ENCODE measurements at regions not wholly inside any gene's neighbourhood (a gene's known extent, or its start where the extent isn't known, plus 50 kb on each side); places are given as distances from the start of the nearest gene placed in this dataset.
A peak's percentile ranks its signal among the peaks of the same experiment; 100 is the strongest.
"Not testable (repeated sequence)": the region's sequence is repeated elsewhere in the genome, so short reads cannot be mapped to it uniquely, and the experiment has no call there.

DNA sequence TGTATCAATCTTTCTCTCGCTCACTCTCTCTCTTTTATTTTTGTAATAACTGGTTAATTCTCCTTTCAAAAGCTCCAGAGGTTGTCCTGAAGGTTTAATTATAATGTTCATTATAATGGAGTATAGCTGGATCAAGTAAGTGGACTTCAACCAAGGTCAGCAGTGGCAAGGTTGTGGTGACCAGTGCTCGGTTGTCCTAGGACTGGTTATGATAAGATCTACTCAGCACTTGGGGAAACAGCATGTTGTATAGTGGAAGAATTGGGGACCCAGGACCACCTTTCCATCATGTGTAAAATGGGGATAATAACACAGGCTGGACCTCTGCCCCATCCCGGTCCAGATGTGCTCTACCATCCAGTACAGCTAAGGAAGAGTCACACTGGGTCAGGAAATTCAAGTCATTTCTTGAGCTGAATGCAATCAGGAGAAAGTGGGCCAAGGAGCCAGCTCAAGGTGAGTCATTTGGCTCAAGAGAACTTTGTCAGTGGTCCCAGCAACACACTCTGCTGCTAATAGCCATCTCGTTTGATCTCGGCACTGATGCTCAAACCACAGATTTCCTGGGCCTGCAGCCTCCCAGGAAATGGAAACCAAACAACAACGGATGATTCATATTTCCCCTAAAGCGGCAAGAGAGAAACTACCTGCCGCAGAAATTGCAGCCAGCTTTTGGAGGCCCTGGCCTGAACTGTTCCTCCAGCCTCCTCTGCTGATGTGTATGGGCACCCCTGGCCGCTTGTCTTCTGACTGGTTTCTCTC is 123.6 kb upstream of the RBPJ start:
- H3K27ac Mint-ChIP-seq = peak overlapping the region; percentile 59 to 97 (median 83)
- CTCF ChIA-PET = interaction anchor here (0.7 to 1.2 kb wide), 3 partner anchors 63 to 128 kb away, joined by 3 read pairs; no protein-coding TSS in a partner anchor
- peaks cover 40% of the 10 kb centered on the region for H3K4me1 ChIP-seq (ENCODE audit: insufficient read depth, low read length)
- peak overlapping the region; percentile 8 to 87 (median 70) for H3K4me3 Mint-ChIP-seq
- no peaks in the 10 kb centered on the region for H3K27me3 Mint-ChIP-seq
- H3K4me3 ChIP-seq (ENCODE audit: low read length) = peak overlapping the region; percentile 26
- no peaks in the 10 kb centered on the region for H3K36me3 ChIP-seq (ENCODE audit: insufficient read depth, low read length)
- no peak overlapping the region for H3K27ac ChIP-seq (ENCODE audit: low read depth, low read length)
- no peaks in the 10 kb centered on the region for H3K9me3 Mint-ChIP-seq
- H3K9me3 ChIP-seq (ENCODE audit: low read length) = no peaks in the 10 kb centered on the region
- peak; percentile 6 to 80 (median 56) for DNase-seq
- peaks cover 52 to 86% (median 77%) of the 10 kb centered on the region in 3 donors for H3K4me1 Mint-ChIP-seq
- H3K27me3 ChIP-seq (ENCODE audit: insufficient read depth, low read length, poor library complexity, severe bottlenecking) = no peaks in the 10 kb centered on the region
- H3K36me3 Mint-ChIP-seq = no peaks in the 10 kb centered on the region
- POLR2A ChIA-PET = interaction anchor here (1.0 to 1.3 kb wide), 2 partner anchors 122 to 123 kb away, joined by 3 to 4 read pairs; no protein-coding TSS in a partner anchor

DNA sequence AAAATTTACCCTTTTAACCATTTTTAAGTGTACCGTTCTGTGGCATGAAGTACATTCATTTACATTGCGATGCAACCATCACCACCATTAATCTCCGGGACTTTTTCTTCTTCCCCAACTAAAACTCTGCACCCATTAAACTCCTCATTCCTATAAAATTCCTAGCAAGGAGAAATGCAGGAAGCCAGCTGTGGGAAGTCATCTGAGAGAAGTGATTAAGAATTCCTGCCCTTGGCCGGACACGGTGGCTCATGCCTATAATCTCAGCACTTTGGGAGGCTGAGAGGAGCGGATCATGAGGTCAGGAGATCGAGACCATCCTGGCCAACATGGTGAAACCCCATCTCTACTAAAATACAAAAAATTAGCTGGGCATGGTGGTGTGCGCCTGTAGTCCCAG is 121.9 kb upstream of the RBPJ start:
- H3K36me3 Mint-ChIP-seq; H3K9me3 Mint-ChIP-seq; H3K27me3 ChIP-seq (ENCODE audit: insufficient read depth, low read length, poor library complexity, severe bottlenecking); H3K27me3 Mint-ChIP-seq; POLR2A ChIA-PET; H3K4me3 ChIP-seq (ENCODE audit: low read length); DNase-seq; H3K36me3 ChIP-seq (ENCODE audit: insufficient read depth, low read length); H3K27ac ChIP-seq (ENCODE audit: low read depth, low read length); H3K9me3 ChIP-seq (ENCODE audit: low read length): not testable (repeated sequence)
- Mint-ChIP-seq H3K27ac (peak overlapping the region in 2 of 8 donors; percentile 34 to 38), H3K4me1 (peaks cover 63 to 84% (median 78%) of the 10 kb centered on the region in 3 donors), H3K4me3 (peak overlapping the region in 2 of 7 donors; percentile 13 to 21)
- CTCF ChIA-PET = interaction anchor here (1.0 kb wide), 1 partner anchor 39 kb away, joined by 3 read pairs; no protein-coding TSS in a partner anchor
- peaks cover 42% of the 10 kb centered on the region for H3K4me1 ChIP-seq (ENCODE audit: insufficient read depth, low read length)

DNA sequence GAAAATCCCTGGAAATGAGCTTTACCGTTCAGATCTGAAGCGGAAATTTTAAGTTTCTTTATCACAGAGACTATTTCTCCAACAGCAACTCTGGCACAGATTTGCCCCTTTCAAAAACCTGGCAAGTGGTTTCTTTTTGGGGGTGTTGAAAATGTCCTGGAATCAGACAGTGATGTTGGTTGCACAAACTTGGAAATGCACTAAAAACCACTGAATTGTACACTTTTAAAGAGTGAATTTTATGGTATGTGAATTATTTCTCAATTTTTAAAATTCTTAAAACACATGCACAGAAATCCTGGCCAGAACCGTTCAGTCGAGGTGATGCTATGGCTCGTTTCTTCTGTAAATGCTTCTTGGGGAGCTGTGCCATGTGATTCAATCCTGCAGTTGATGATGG is 121.2 kb upstream of the RBPJ start:
- Histone ChIP-seq H3K9me3 (ENCODE audit: low read length) (no peaks in the 10 kb centered on the region), H3K4me1 (ENCODE audit: insufficient read depth, low read length) (peaks cover 49% of the 10 kb centered on the region), H3K36me3 (ENCODE audit: insufficient read depth, low read length) (no peaks in the 10 kb centered on the region), H3K4me3 (ENCODE audit: low read length) (no peak overlapping the region), H3K27ac (ENCODE audit: low read depth, low read length) (no peak overlapping the region), H3K27me3 (ENCODE audit: insufficient read depth, low read length, poor library complexity, severe bottlenecking) (no peaks in the 10 kb centered on the region)
- POLR2A ChIA-PET = no interaction called here
- peak overlapping the region in 2 of 8 donors; percentile 38 to 53 for H3K27ac Mint-ChIP-seq
- CTCF ChIA-PET = interaction anchor here (1.0 kb wide), 1 partner anchor 38 kb away, joined by 3 read pairs; no protein-coding TSS in a partner anchor
- no peak overlapping the region for H3K4me3 Mint-ChIP-seq
- H3K9me3 Mint-ChIP-seq = no peaks in the 10 kb centered on the region
- peaks cover 66 to 84% (median 79%) of the 10 kb centered on the region in 3 donors for H3K4me1 Mint-ChIP-seq
- no peak for DNase-seq
- no peaks in the 10 kb centered on the region for H3K27me3 Mint-ChIP-seq
- no peaks in the 10 kb centered on the region for H3K36me3 Mint-ChIP-seq

DNA sequence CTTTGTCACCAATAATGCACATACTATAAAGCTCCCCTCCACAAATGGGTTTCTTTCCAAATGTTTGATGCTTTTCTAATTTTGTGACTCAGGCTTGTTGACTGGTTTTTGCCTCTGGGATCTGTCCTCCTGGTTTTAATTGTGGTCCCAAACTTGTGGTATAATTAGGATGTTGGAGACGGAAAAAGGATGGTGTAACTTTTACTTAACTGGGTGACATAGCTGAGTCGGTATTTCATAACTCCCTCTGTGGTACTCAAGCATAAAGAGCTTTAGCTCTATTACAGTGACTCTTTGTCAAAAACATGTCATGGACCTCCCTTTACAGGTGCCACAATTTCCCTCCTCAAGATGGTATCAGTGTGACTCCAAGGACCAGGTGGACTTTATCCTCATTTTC is 119.7 kb upstream of the RBPJ start:
- peaks cover 59 to 78% (median 71%) of the 10 kb centered on the region in 3 donors for H3K4me1 Mint-ChIP-seq
- CTCF ChIA-PET = interaction anchor here (1.5 kb wide), 1 partner anchor 118 kb away, joined by 4 read pairs; no protein-coding TSS in a partner anchor

DNA sequence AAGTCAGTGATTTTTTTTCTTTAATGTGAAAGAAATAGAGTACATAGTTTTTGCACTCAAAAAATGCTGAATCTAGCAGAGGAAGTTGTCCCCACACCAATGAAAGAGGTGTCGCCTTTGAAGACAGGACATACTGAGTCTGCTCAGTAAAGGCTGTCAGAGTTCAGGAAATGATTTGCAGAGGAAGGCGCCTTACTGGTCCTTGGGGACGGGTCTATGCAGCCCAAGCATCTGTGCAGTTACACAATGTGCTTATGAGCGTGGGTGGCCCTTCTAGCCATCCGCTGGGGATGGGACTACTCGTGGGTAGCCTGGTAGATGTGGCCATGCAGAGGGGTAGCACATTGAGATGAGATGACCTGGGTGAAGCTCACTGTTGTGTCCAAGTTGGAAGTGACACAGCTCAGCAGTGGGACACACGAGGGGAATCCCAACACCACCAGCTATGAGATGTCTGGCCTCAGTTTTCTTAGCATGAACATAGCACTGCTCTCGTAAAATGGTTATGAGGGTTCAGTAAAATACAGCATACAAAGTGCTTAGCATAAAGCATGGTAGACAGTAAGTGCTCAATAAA is 116.5 kb upstream of the RBPJ start:
- peaks cover 32 to 47% (median 41%) of the 10 kb centered on the region in 3 donors for H3K4me1 Mint-ChIP-seq
- H3K27me3 ChIP-seq (ENCODE audit: insufficient read depth, low read length, poor library complexity, severe bottlenecking) = no peaks in the 10 kb centered on the region
- H3K4me1 ChIP-seq (ENCODE audit: insufficient read depth, low read length) = peaks cover 19% of the 10 kb centered on the region
- H3K9me3 Mint-ChIP-seq = no peaks in the 10 kb centered on the region
- POLR2A ChIA-PET = interaction anchor here (1.1 kb wide), 1 partner anchor 116 kb away, joined by 4 read pairs; no protein-coding TSS in a partner anchor
- peak overlapping the region in 6 of 7 donors; percentile 20 to 72 (median 62) for H3K4me3 Mint-ChIP-seq
- DNase-seq = peak in 3 of 5 donors; percentile 17 to 50 (median 42)
- H3K27me3 Mint-ChIP-seq = no peaks in the 10 kb centered on the region
- no peaks in the 10 kb centered on the region for H3K36me3 Mint-ChIP-seq
- CTCF ChIA-PET = interaction anchor here (1.4 kb wide), 1 partner anchor 126 kb away, joined by 5 read pairs; no protein-coding TSS in a partner anchor
- H3K4me3 ChIP-seq (ENCODE audit: low read length) = peak overlapping the region; percentile 46
- H3K27ac Mint-ChIP-seq = peak overlapping the region; percentile 59 to 91 (median 85)
- no peak overlapping the region for H3K27ac ChIP-seq (ENCODE audit: low read depth, low read length)
- H3K9me3 ChIP-seq (ENCODE audit: low read length) = no peaks in the 10 kb centered on the region
- no peaks in the 10 kb centered on the region for H3K36me3 ChIP-seq (ENCODE audit: insufficient read depth, low read length)

More for the DNA sequence above, 119.7 kb upstream of the RBPJ start:
- H3K36me3 ChIP-seq (ENCODE audit: insufficient read depth, low read length) = no peaks in the 10 kb centered on the region
- H3K9me3 ChIP-seq (ENCODE audit: low read length) = no peaks in the 10 kb centered on the region
- no peak overlapping the region for H3K27ac ChIP-seq (ENCODE audit: low read depth, low read length)
- no peak overlapping the region for H3K4me3 ChIP-seq (ENCODE audit: low read length)
- Mint-ChIP-seq H3K4me3 (no peak overlapping the region), H3K36me3 (no peaks in the 10 kb centered on the region), H3K9me3 (no peaks in the 10 kb centered on the region), H3K27me3 (no peaks in the 10 kb centered on the region), H3K27ac (peak overlapping the region in 3 of 8 donors; percentile 18 to 30 (median 29))
- DNase-seq = no peak
- POLR2A ChIA-PET = no interaction called here
- no peaks in the 10 kb centered on the region for H3K27me3 ChIP-seq (ENCODE audit: insufficient read depth, low read length, poor library complexity, severe bottlenecking)
- H3K4me1 ChIP-seq (ENCODE audit: insufficient read depth, low read length) = peaks cover 48% of the 10 kb centered on the region

DNA sequence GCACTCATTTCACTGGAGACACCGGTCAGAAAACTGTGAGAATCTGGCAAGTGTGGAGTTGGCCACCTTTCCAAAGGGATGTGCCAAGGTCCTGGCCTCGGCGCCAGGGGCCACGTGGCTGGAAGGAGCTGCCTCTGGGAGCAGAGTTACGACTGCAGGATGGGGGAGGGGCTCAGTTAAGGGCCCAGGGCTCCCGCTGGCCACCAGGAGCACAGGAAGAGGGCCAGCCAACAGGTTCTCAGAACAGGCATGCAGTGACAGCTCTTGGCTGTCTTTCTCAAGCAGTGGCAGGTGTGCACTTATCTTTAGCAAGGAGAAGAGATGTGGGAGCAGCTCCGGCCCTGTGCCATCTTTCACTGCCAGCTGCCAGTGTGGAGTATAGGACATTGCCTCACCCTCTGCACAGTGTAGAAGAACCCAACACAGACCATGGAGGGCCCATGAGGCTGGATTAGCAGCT is 115.9 kb upstream of the RBPJ start:
- Mint-ChIP-seq H3K9me3 (no peaks in the 10 kb centered on the region), H3K4me1 (peaks cover 31 to 43% (median 41%) of the 10 kb centered on the region in 3 donors), H3K4me3 (no peak overlapping the region), H3K27ac (peak overlapping the region in 2 of 8 donors; percentile 55 to 85), H3K27me3 (peaks cover 0 to 3% of the 10 kb centered on the region in 2 donors), H3K36me3 (no peaks in the 10 kb centered on the region)
- Histone ChIP-seq H3K27me3 (ENCODE audit: insufficient read depth, low read length, poor library complexity, severe bottlenecking) (no peaks in the 10 kb centered on the region), H3K36me3 (ENCODE audit: insufficient read depth, low read length) (no peaks in the 10 kb centered on the region), H3K4me3 (ENCODE audit: low read length) (no peak overlapping the region), H3K9me3 (ENCODE audit: low read length) (no peaks in the 10 kb centered on the region), H3K27ac (ENCODE audit: low read depth, low read length) (no peak overlapping the region), H3K4me1 (ENCODE audit: insufficient read depth, low read length) (peaks cover 19% of the 10 kb centered on the region)
- ChIA-PET CTCF (interaction anchor here (1.4 kb wide), 1 partner anchor 126 kb away, joined by 5 read pairs; no protein-coding TSS in a partner anchor), POLR2A (interaction anchor here (1.1 kb wide), 1 partner anchor 115 kb away, joined by 4 read pairs; no protein-coding TSS in a partner anchor)
- no peak for DNase-seq

DNA sequence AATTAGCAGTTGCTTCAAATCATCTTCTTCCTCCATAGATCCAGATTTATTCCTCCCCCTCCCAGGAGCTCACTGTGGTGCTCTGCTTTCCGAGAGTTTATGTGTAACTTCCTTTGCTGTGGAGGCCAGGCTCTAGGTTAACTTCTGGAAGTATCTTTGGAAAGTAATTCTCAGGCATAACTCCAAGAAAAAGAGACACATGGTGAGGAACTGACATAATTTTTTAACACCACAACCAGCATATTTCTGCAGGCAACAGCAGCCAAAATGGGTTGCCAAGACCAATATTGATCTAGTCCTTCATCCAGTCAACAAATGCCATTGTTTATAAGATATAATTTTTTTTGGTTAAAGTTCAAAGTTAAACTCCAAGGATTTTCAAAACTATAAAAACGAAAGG is 114.5 kb upstream of the RBPJ start:
- ChIA-PET POLR2A (no interaction called here), CTCF (no interaction called here)
- Mint-ChIP-seq H3K4me3 (no peak overlapping the region), H3K4me1 (peaks cover 29 to 36% (median 33%) of the 10 kb centered on the region in 3 donors), H3K27me3 (peaks cover 2 to 14% of the 10 kb centered on the region in 2 donors), H3K27ac (peak overlapping the region in 1 of 8 donors; percentile 70), H3K9me3 (no peaks in the 10 kb centered on the region), H3K36me3 (no peaks in the 10 kb centered on the region)
- no peaks in the 10 kb centered on the region for H3K27me3 ChIP-seq (ENCODE audit: insufficient read depth, low read length, poor library complexity, severe bottlenecking)
- H3K4me3 ChIP-seq (ENCODE audit: low read length) = no peak overlapping the region
- H3K27ac ChIP-seq (ENCODE audit: low read depth, low read length) = no peak overlapping the region
- no peak for DNase-seq
- H3K36me3 ChIP-seq (ENCODE audit: insufficient read depth, low read length) = no peaks in the 10 kb centered on the region
- peaks cover 19% of the 10 kb centered on the region for H3K4me1 ChIP-seq (ENCODE audit: insufficient read depth, low read length)
- no peaks in the 10 kb centered on the region for H3K9me3 ChIP-seq (ENCODE audit: low read length)

DNA sequence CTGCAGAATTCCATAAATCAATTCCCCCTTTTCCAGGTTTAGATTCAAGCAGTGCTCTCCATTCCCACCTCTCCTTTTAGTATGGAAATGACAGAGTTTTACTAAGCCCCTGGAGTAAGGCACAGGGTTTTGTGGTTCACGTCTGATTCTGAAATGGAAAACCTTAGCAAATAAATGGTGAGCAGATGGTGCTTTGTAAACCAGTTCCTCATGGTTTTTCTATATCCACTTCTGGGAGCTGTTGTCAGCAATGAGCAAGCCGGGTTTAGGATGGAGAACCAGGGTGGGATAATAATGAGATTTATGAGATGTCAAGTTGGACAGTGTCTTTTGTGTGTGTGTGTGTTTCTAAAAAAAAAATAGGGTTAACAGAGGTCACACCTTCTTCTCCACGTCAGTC is 113.8 kb upstream of the RBPJ start:
- CTCF ChIA-PET = no interaction called here
- H3K27ac ChIP-seq (ENCODE audit: low read depth, low read length) = no peak overlapping the region
- peaks cover 4 to 18% of the 10 kb centered on the region in 2 donors for H3K27me3 Mint-ChIP-seq

More for the DNA sequence above, 113.8 kb upstream of the RBPJ start:
- Mint-ChIP-seq H3K4me3 (no peak overlapping the region), H3K27ac (no peak overlapping the region), H3K9me3 (no peaks in the 10 kb centered on the region), H3K36me3 (no peaks in the 10 kb centered on the region), H3K4me1 (peaks cover 26 to 30% (median 28%) of the 10 kb centered on the region in 3 donors)
- H3K4me1 ChIP-seq (ENCODE audit: insufficient read depth, low read length) = peaks cover 19% of the 10 kb centered on the region
- no peaks in the 10 kb centered on the region for H3K9me3 ChIP-seq (ENCODE audit: low read length)
- no peaks in the 10 kb centered on the region for H3K27me3 ChIP-seq (ENCODE audit: insufficient read depth, low read length, poor library complexity, severe bottlenecking)
- H3K36me3 ChIP-seq (ENCODE audit: insufficient read depth, low read length) = no peaks in the 10 kb centered on the region
- H3K4me3 ChIP-seq (ENCODE audit: low read length) = no peak overlapping the region
- POLR2A ChIA-PET = no interaction called here
- DNase-seq = no peak
